NB4 (cell line): ENCODE measurements at regions not wholly inside any gene's neighbourhood (a gene's known extent, or its start where the extent isn't known, plus 50 kb on each side); places are given as distances from the start of the nearest gene placed in this dataset.

Experiments used
- DNase-seq: peaks from one replicate; pipeline ENCODE4 v3.0.0; 2010; ENCODE audit warnings: low read depth
- H3K4me3 ChIP-seq: one replicate; pipeline ENCODE4 v1.5.1; 2011; ENCODE audit warnings: mild to moderate bottlenecking, low read depth, low read length, moderate library complexity
- MYC ChIP-seq: IDR thresholded peaks from 2 replicates; pipeline ENCODE4 v1.6.1; 2011; ENCODE audit warnings: low read depth, low read length
- POLR2A ChIP-seq: IDR thresholded peaks from 2 replicates; pipeline ENCODE4 v1.6.1; 2011; ENCODE audit warnings: mild to moderate bottlenecking; ENCODE audit not compliant: insufficient read length; ENCODE audit errors: extremely low read depth
- TF ChIP-seq, protein P1 (sequence below): IDR thresholded peaks from 2 replicates; pipeline ENCODE4 v1.6.1; 2011; ENCODE audit warnings: low read depth, low read length
- TF ChIP-seq, protein P2 (sequence below): IDR thresholded peaks from one replicate; pipeline ENCODE4 v1.5.1; 2012; ENCODE audit warnings: low read depth, low read length

DNA sequence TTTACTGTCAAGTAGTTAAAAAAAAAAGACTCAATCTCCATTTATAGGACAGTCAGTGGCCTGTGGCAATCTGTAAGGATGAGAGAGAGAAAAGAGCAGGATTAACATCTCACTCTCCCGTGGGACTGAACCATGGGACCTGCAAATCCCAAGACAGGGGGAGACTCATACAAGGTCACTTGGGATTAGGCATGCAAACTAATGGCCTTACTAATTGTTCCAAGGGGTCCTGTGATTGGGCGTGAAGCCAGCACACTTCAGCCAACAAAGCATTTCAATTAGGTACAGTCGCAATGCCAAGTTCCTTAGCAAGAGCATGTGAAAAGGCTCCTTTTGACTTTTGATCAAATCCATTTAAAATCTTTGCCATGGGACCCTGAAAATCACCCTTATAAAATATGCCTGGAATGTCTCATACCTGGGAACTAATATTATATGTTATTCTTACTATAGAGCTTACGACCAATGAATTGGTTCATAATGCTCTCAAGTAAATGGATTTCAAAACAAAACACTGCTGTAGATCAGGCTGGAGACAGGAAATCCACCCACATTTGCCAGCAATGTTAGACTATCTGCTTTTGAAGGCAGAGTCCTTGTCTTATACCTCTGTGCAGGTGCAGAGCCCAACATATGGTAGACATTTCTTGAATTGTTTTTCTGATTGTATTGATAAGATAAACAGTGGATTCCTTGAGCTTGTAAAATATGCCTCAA, 412.5 kb downstream of the GJA1 start:
- no peak overlapping the region for H3K4me3 ChIP-seq
- TF ChIP-seq, protein P1, sequence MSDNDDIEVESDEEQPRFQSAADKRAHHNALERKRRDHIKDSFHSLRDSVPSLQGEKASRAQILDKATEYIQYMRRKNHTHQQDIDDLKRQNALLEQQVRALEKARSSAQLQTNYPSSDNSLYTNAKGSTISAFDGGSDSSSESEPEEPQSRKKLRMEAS = no peak
- TF ChIP-seq, protein P2, sequence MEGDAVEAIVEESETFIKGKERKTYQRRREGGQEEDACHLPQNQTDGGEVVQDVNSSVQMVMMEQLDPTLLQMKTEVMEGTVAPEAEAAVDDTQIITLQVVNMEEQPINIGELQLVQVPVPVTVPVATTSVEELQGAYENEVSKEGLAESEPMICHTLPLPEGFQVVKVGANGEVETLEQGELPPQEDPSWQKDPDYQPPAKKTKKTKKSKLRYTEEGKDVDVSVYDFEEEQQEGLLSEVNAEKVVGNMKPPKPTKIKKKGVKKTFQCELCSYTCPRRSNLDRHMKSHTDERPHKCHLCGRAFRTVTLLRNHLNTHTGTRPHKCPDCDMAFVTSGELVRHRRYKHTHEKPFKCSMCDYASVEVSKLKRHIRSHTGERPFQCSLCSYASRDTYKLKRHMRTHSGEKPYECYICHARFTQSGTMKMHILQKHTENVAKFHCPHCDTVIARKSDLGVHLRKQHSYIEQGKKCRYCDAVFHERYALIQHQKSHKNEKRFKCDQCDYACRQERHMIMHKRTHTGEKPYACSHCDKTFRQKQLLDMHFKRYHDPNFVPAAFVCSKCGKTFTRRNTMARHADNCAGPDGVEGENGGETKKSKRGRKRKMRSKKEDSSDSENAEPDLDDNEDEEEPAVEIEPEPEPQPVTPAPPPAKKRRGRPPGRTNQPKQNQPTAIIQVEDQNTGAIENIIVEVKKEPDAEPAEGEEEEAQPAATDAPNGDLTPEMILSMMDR = no peak
- TF ChIP-seq POLR2A (no peak), MYC (no peak)
- DNase-seq = peak; percentile 14

DNA sequence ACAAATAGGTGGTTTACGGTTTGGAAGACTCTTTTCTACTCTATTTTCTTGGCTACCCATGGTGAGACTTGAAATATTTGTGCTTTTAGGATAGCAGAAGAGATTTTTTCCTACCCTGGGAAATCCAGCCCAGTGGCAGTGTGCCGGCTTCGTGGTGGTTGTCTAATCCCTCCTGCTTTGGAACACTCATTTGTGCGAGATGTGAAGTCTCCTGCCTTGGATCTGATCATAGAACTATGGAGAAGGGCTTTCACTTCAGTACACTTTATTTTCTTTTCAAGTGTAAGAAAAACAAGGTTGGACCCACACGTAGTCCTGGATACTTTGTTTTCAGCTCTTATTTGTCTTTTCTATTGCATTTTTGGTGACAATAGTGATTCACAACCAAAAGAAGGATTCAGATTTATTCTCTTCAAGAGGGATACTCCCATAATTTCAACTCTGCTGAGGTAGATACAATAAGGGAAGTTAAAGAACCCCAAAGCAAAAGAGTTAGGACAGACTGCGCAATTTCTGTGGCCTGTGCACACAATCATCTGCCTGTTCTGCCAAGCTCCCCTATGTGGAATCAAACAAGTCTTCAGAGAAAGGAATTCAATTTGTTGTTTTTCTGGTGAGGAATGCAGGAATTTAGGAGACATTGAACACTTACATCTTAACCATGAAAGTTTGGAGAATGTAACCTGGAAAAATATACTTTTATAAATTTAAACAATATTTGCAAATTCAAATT, 413.2 kb downstream of the GJA1 start:
- TF ChIP-seq, protein P2 = no peak
- TF ChIP-seq MYC = no peak
- peak; percentile 71 for DNase-seq
- no peak overlapping the region for H3K4me3 ChIP-seq

DNA sequence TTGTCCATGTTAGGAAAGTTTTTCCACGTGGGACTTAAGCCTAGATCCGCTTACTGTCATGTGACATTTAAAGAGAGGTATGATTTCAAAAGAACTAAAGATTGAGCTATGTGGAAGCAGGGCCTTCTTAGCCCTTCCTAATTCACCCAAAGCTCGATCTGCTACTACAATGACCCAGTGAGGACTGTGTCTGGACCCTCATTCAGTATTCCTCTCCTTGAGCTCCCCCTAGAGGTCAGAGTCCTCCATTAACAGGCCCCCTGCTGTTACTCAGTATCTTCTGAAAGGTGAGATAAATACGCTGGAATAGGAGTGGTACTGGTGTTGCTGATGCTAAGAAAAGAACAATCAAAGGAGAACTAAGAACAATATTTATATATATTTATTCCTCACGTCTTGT, 414.0 kb downstream of the GJA1 start:
- no peak overlapping the region for H3K4me3 ChIP-seq
- TF ChIP-seq, protein P2 = peak; percentile 85
- TF ChIP-seq, protein P1 = no peak
- 0 out of 2 replicates have a peak, but pooled peaks have one; percentile 28 for TF ChIP-seq MYC
- TF ChIP-seq POLR2A = no peak
- peak; percentile 87 for DNase-seq

DNA sequence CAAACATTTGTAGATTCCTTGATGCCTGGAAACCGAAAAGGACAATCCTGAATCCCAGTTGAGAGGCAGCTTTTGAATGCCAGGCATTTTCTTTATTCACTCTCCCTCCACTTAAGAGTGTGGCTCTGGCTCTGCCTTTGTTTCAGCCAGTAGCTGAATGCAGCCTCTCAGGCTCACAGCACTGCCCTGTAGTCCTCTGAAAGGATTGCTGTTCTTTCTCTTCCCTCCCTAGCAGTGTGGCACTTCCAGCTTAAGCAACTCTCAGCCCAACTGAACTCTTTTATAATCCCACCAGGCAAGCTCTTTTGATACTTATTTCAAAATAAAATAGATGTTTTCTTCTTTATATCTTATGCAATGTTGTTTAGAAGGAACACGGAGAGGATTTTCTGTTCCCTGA, 415.6 kb downstream of the GJA1 start:
- TF ChIP-seq POLR2A (no peak), MYC (no peak)
- TF ChIP-seq, protein P1 = no peak
- TF ChIP-seq, protein P2 = no peak
- DNase-seq = no peak
- no peak overlapping the region for H3K4me3 ChIP-seq

DNA sequence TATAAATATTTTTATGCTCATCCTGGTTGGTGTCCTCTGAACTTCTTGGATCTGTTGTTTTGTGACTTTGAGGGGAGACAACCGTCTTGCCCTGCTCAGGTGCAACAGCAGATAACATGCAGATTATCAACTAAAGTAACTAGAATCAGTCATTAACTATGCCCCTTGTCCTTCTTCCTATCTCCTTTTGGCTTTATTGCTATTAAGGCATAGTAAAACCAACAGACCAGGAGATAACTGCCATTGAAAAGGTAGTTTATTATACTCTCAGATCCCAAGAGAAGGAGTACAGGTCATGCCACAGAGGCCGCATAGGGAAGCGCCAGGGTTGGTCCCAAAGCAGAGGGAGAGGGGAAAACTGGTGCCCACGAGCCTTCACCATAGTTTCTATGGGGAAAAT, 418.2 kb downstream of the GJA1 start:
- TF ChIP-seq, protein P1 = no peak
- TF ChIP-seq MYC (no peak), POLR2A (no peak)
- TF ChIP-seq, protein P2 = no peak
- H3K4me3 ChIP-seq = no peak overlapping the region
- DNase-seq = no peak
